H1 (cell line): ENCODE measurements at regions not wholly inside any gene's neighbourhood (a gene's known extent, or its start where the extent isn't known, plus 50 kb on each side); places are given as distances from the start of the nearest gene placed in this dataset.

Experiments used
- CTCF ChIA-PET: fragments of 300-600 bp; sonication (Branson Sonifier 250); formaldehyde crosslinking; loops from one replicate; lab custom pipeline; 2021; ENCODE audit not compliant: partially characterized antibody; lab: Charles Lee
- POLR2A ChIA-PET: fragments of 300-600 bp; sonication (Branson Sonifier 250); formaldehyde crosslinking; loops from one replicate; lab custom pipeline; 2021; ENCODE audit warnings: inconsistent platforms; ENCODE audit not compliant: partially characterized antibody; lab: Charles Lee
- DNase-seq, 2 experiments: peaks; one replicate each; pipeline versions ENCODE4 v3.0.0 to v3.0.0-alpha.2; 2010 to 2022; ENCODE audit warnings: low spot score in 2 of 2, low read depth in 1 of 2, mixed read lengths in 1 of 2
- FAIRE-seq: peaks from 2 replicates; lab custom pipeline; 2011; peaks lifted over from hg19 to GRCh38; lab: Jason Lieb, UNC
- H2AFZ ChIP-seq: 2 replicates; pipeline ENCODE4 v1.8.1; 2012; ENCODE audit warnings: low read length, inconsistent platforms
- H2AK5ac ChIP-seq: 2 replicates; pipeline ENCODE4 v1.6.1; 2013; ENCODE audit warnings: low read depth, low read length
- H2BK120ac ChIP-seq: replicated peaks from 2 replicates; pipeline ENCODE3; 2013; ENCODE audit warnings: low read depth, low read length, inconsistent platforms
- H2BK12ac ChIP-seq: 2 replicates; pipeline ENCODE4 v1.6.1; 2013; ENCODE audit warnings: low read depth, low read length
- H2BK15ac ChIP-seq: 2 replicates; pipeline ENCODE4 v1.6.1; 2013; ENCODE audit warnings: low read length
- H2BK20ac ChIP-seq: 2 replicates; pipeline ENCODE4 v1.6.1; 2013; ENCODE audit warnings: low read length
- H2BK5ac ChIP-seq: 2 replicates; pipeline ENCODE4 v1.6.1; 2013; ENCODE audit warnings: low read depth, low read length
- H3K14ac ChIP-seq: 2 replicates; pipeline ENCODE4 v1.6.1; 2013; ENCODE audit warnings: inconsistent platforms; ENCODE audit not compliant: insufficient read length
- H3K18ac ChIP-seq: 2 replicates; pipeline ENCODE4 v1.6.1; 2013; ENCODE audit warnings: low read length; ENCODE audit errors: extremely low read depth
- H3K23ac ChIP-seq: 2 replicates; pipeline ENCODE4 v1.6.1; 2013; ENCODE audit warnings: inconsistent platforms; ENCODE audit not compliant: insufficient read length
- H3K23me2 ChIP-seq: 2 replicates; pipeline ENCODE4 v1.6.1; 2013; ENCODE audit warnings: low read depth, low read length
- H3K27ac ChIP-seq: 2 replicates; pipeline ENCODE4 v1.6.1; 2011; ENCODE audit warnings: low read depth, low read length, inconsistent platforms
- H3K27me3 ChIP-seq, 4 experiments: replicated peaks in 1 of 4; 1 replicate in 1 of 4; 2 replicates in 3 of 4; pipeline versions ENCODE4 v1.6.1 to v1.8.1; 2011 to 2013; ENCODE audit warnings: low read length in 3 of 4, mild to moderate bottlenecking in 3 of 4, inconsistent platforms in 2 of 4, mixed read lengths in 2 of 4, moderate library complexity in 1 of 4; ENCODE audit not compliant: control insufficient read depth in 3 of 4, insufficient read depth in 3 of 4; ENCODE audit errors: extremely low read depth in 1 of 4
- H3K36me3 ChIP-seq, 4 experiments: 2 replicates each; pipeline versions ENCODE4 v1.6.1 to v1.8.1; 2011 to 2013; ENCODE audit warnings: mild to moderate bottlenecking in 4 of 4, low read length in 3 of 4, moderate library complexity in 2 of 4, control low read depth in 1 of 4, inconsistent platforms in 1 of 4; ENCODE audit not compliant: insufficient read depth in 4 of 4, control insufficient read depth in 2 of 4
- H3K4ac ChIP-seq: replicated peaks from 2 replicates; pipeline ENCODE3; 2013; ENCODE audit warnings: low read length, low read depth, mixed read lengths, inconsistent platforms; ENCODE audit not compliant: insufficient read length
- H3K4me1 ChIP-seq, 4 experiments: replicated peaks in 1 of 4; 1 replicate in 1 of 4; 2 replicates in 3 of 4; pipeline versions ENCODE4 v1.6.1 to v1.8.1; 2011 to 2013; ENCODE audit warnings: low read length in 3 of 4, inconsistent platforms in 2 of 4, mixed read lengths in 1 of 4; ENCODE audit not compliant: insufficient read depth in 4 of 4, control insufficient read depth in 3 of 4
- H3K4me2 ChIP-seq, 2 experiments: 2 replicates each; pipeline versions ENCODE4 v1.6.1 to v1.8.1; 2011 to 2013; ENCODE audit warnings: low read depth in 2 of 2, low read length in 2 of 2, control low read depth in 1 of 2, inconsistent platforms in 1 of 2, mild to moderate bottlenecking in 1 of 2; ENCODE audit not compliant: insufficient read depth in 1 of 2
- H3K4me3 ChIP-seq, 4 experiments: fragments of 200-600, 300-600 bp in 1 of 4; sonication (generic), shearing (Covaris generic), sonication (Bioruptor Twin) in 1 of 4; 2 replicates each; pipeline versions ENCODE4 v1.5.1 to v1.8.1; 2011 to 2016; ENCODE audit warnings: low read length in 4 of 4, low read depth in 3 of 4, control low read depth in 2 of 4, inconsistent platforms in 2 of 4, mild to moderate bottlenecking in 2 of 4, mixed read lengths in 1 of 4, moderate library complexity in 1 of 4; ENCODE audit not compliant: insufficient read depth in 2 of 4; ENCODE audit errors: extremely low read depth in 1 of 4
- H3K56ac ChIP-seq: replicated peaks from 2 replicates; pipeline ENCODE3; 2013; ENCODE audit warnings: low read depth, mild to moderate bottlenecking, mixed read lengths, low read length, inconsistent platforms; ENCODE audit not compliant: insufficient read length
- H3K79me1 ChIP-seq: 2 replicates; pipeline ENCODE4 v1.6.1; 2013; ENCODE audit warnings: low read depth, low read length, control low read depth
- H3K79me2 ChIP-seq, 2 experiments: 2 replicates each; pipeline versions ENCODE4 v1.6.1 to v1.8.1; 2012 to 2013; ENCODE audit warnings: low read length in 2 of 2, mild to moderate bottlenecking in 2 of 2, inconsistent platforms in 1 of 2; ENCODE audit not compliant: insufficient read depth in 2 of 2, control insufficient read depth in 1 of 2
- H3K9ac ChIP-seq, 4 experiments: replicated peaks in 1 of 4; 1 replicate in 1 of 4; 2 replicates in 3 of 4; pipeline versions ENCODE4 v1.6.1 to v1.8.1; 2011 to 2013; ENCODE audit warnings: low read depth in 3 of 4, low read length in 3 of 4, control low read depth in 2 of 4, mild to moderate bottlenecking in 2 of 4, moderate library complexity in 2 of 4, inconsistent platforms in 1 of 4; ENCODE audit errors: extremely low read depth in 1 of 4
- H3K9me3 ChIP-seq, 2 experiments: 2 replicates each; pipeline versions ENCODE4 v1.6.1 to v1.8.1; 2012 to 2013; ENCODE audit warnings: mild to moderate bottlenecking in 2 of 2, moderate library complexity in 2 of 2, control low read depth in 1 of 2, inconsistent platforms in 1 of 2, low read depth in 1 of 2, low read length in 1 of 2, mixed read lengths in 1 of 2; ENCODE audit not compliant: insufficient read depth in 2 of 2
- H4K20me1 ChIP-seq, 2 experiments: replicated peaks in 1 of 2; 2 replicates each; pipeline versions ENCODE3 to v1.8.1; 2011 to 2013; ENCODE audit warnings: inconsistent platforms in 2 of 2, low read length in 2 of 2, mild to moderate bottlenecking in 1 of 2; ENCODE audit not compliant: insufficient read depth in 2 of 2, control insufficient read depth in 1 of 2
- H4K5ac ChIP-seq: 2 replicates; pipeline ENCODE4 v1.6.1; 2013; ENCODE audit warnings: low read length, low read depth, mixed read lengths, inconsistent platforms; ENCODE audit not compliant: insufficient read length
- H4K8ac ChIP-seq: 2 replicates; pipeline ENCODE4 v1.8.0; 2013; ENCODE audit warnings: mild to moderate bottlenecking, moderate library complexity, low read length, inconsistent platforms; ENCODE audit not compliant: insufficient read depth; ENCODE audit errors: extremely low read depth
- H4K91ac ChIP-seq: replicated peaks from 2 replicates; pipeline ENCODE3; 2013; ENCODE audit warnings: low read length, mixed read lengths, inconsistent platforms; ENCODE audit not compliant: insufficient read length
- E2F6 ChIP-seq: IDR thresholded peaks from 2 replicates; pipeline ENCODE4 v1.6.1; 2012; ENCODE audit warnings: inconsistent platforms
- FOSL1 ChIP-seq: IDR thresholded peaks from 2 replicates; pipeline ENCODE4 v1.6.1; 2011; ENCODE audit warnings: mild to moderate bottlenecking, low read depth, low read length, moderate library complexity; ENCODE audit not compliant: insufficient read depth
- HDAC6 ChIP-seq: IDR thresholded peaks from one replicate; pipeline ENCODE4 v1.7.1; 2012; ENCODE audit warnings: low read depth, mild to moderate bottlenecking, inconsistent platforms, low read length, moderate library complexity
- JUN ChIP-seq: IDR thresholded peaks from 2 replicates; pipeline ENCODE4 v1.6.1; 2011; ENCODE audit warnings: low read depth, mild to moderate bottlenecking, improper control_type of control experiment, low read length
- KDM1A ChIP-seq: fragments of 200-600, 300-600 bp; sonication (generic); IDR thresholded peaks from 2 replicates; pipeline ENCODE4 v1.7.1; 2016; ENCODE audit warnings: mild to moderate bottlenecking, low read length, borderline replicate concordance
- MAFK ChIP-seq: IDR thresholded peaks from 2 replicates; pipeline ENCODE4 v1.6.1; 2012; ENCODE audit warnings: low read depth, mild to moderate bottlenecking, improper control_type of control experiment, low read length
- MAX ChIP-seq: IDR thresholded peaks from 2 replicates; pipeline ENCODE4 v1.6.1; 2012; ENCODE audit warnings: inconsistent platforms
- POU5F1 ChIP-seq: IDR thresholded peaks from 2 replicates; pipeline ENCODE4 v1.6.1; 2011; ENCODE audit warnings: low read depth, mild to moderate bottlenecking, low read length, moderate library complexity
- SIN3A ChIP-seq, 2 experiments: IDR thresholded peaks in 1 of 2; conservative IDR thresholded peaks in 1 of 2; 2 replicates each; pipeline ENCODE4 v1.6.1; 2011 to 2012; ENCODE audit warnings: low read length in 2 of 2, improper control_type of control experiment in 1 of 2, low read depth in 1 of 2, mild to moderate bottlenecking in 1 of 2
- SIRT6 ChIP-seq: IDR thresholded peaks from one replicate; pipeline ENCODE4 v1.7.1; 2012; ENCODE audit warnings: low read length, inconsistent platforms
- SIX5 ChIP-seq: IDR thresholded peaks from 2 replicates; pipeline ENCODE4 v1.6.1; 2011; ENCODE audit warnings: mild to moderate bottlenecking, low read depth, low read length
- SP2 ChIP-seq: IDR thresholded peaks from 2 replicates; pipeline ENCODE4 v1.6.1; 2012; ENCODE audit warnings: mild to moderate bottlenecking, low read length, inconsistent platforms
- SRF ChIP-seq: IDR thresholded peaks from 2 replicates; pipeline ENCODE4 v1.6.1; 2011; ENCODE audit warnings: mild to moderate bottlenecking, low read depth, low read length, moderate library complexity
- TAF7 ChIP-seq: optimal IDR thresholded peaks from 2 replicates; pipeline ENCODE3; 2011; ENCODE audit warnings: low read depth, mild to moderate bottlenecking, inconsistent platforms, low read length, moderate library complexity, borderline replicate concordance
- TBP ChIP-seq: IDR thresholded peaks from 2 replicates; pipeline ENCODE4 v1.6.1; 2011; ENCODE audit warnings: low read depth, low read length, improper control_type of control experiment
- WGBS, 2 experiments: shearing (Covaris generic) in 1 of 2; methylation state at CpG; one replicate each; pipeline versions ENCODE4 v1.1.6 to v1.1.7; 2013 to 2015; ENCODE audit warnings: low lambda C conversion rate in 2 of 2, mixed read lengths in 2 of 2, inconsistent platforms in 1 of 2, low coverage in 1 of 2, missing lambda C conversion rate in 1 of 2; ENCODE audit not compliant: insufficient replicate concordance in 2 of 2, insufficient coverage in 1 of 2, insufficient read length in 1 of 2; ENCODE audit errors: extremely low coverage in 1 of 2, missing lambda C conversion rate in 1 of 2; 5-methylcytosine and 5-hydroxymethylcytosine counted together

- Histone ChIP-seq H3K4me1 (no peaks in the 10 kb centered on the region), H2BK15ac (no peak overlapping the region), H3K79me2 (no peaks in the 10 kb centered on the region), H3K4me2 (no peak overlapping the region), H4K20me1 (no peaks in the 10 kb centered on the region), H3K23ac (no peak overlapping the region), H3K18ac (no peak overlapping the region), H3K23me2 (no peaks in the 10 kb centered on the region), H2BK12ac (no peak overlapping the region), H2BK120ac (no peak overlapping the region), H4K91ac (no peak overlapping the region), H4K8ac (0 out of 2 replicates have a peak overlapping the region, but pooled peaks have one; percentile 57), H3K27ac (no peak overlapping the region), H2AK5ac (no peak overlapping the region), H2BK5ac (no peak overlapping the region), H4K5ac (no peak overlapping the region), H3K79me1 (no peaks in the 10 kb centered on the region), H3K4me3 (no peak overlapping the region), H2BK20ac (no peak overlapping the region), H3K27me3 (no peaks in the 10 kb centered on the region), H3K14ac (no peak overlapping the region), H3K4ac (no peak overlapping the region), H3K36me3 (no peaks in the 10 kb centered on the region), H2AFZ (no peak overlapping the region), H3K9me3 (no peaks in the 10 kb centered on the region; a peak in 1 of 4 replicates), H3K56ac (no peak overlapping the region), H3K9ac (no peak overlapping the region)
- POLR2A ChIA-PET: no interaction called here
- CTCF ChIA-PET: interaction anchor here (0.9 kb wide), 1 partner anchor 15 kb away, joined by 3 read pairs; no protein-coding TSS in a partner anchor
- TF ChIP-seq FOSL1: no peak
- no peak for TF ChIP-seq SP2
- no peak for TF ChIP-seq SIRT6
- no peak for TF ChIP-seq TAF7
- no peak for TF ChIP-seq POU5F1
- no peak for TF ChIP-seq TBP
- TF ChIP-seq E2F6: no peak
- TF ChIP-seq MAX: no peak
- no peak for TF ChIP-seq SIX5
- no peak for TF ChIP-seq JUN
- no peak for TF ChIP-seq SRF
- TF ChIP-seq HDAC6: no peak
- no peak for TF ChIP-seq KDM1A
- TF ChIP-seq SIN3A (conservative IDR thresholded peaks at IDR 0.05 in 1 of 2, IDR thresholded peaks at IDR 0.05 in 1 of 2; ENCODE audit: low read depth in 1 of 2, low read length in 2 of 2): no peak
- TF ChIP-seq MAFK: no peak
- FAIRE-seq: no peak
- DNase-seq: no peak
- 92% methylated on average over 9 of the region's 9 CpGs; no CpG with 5 or more reads in 1 of the 2 experiments for WGBS, 2 experiments
These were observed 199.6 kb upstream of the MKI67 start for GRCh38 chr10:128325788-128326187.
